ENCODE measurements at regions not wholly inside any gene's neighbourhood (a gene's known extent, or its start where the extent isn't known, plus 50 kb on each side); places are given as distances from the start of the nearest gene placed in this dataset.

GRCh38 chr13:70189981-70190380 lies 81.7 kb upstream of the KLHL1 start:
- TF ChIP-seq POLR2AphosphoS5 (IDR thresholded peaks at IDR 0.05) = no peak
- no peak for TF ChIP-seq CTCF (IDR thresholded peaks at IDR 0.05)
- TF ChIP-seq POLR2A (IDR thresholded peaks at IDR 0.05) = no peak
- no peak for TF ChIP-seq EP300 (IDR thresholded peaks at IDR 0.05)
